AG04449 (cell line): ENCODE measurements at regions not wholly inside any gene's neighbourhood (a gene's known extent, or its start where the extent isn't known, plus 50 kb on each side); places are given as distances from the start of the nearest gene placed in this dataset.

Source experiments
- CTCF ChIA-PET: fragments of 350-600 bp; formaldehyde crosslinking; extraction: SDS; loops from one replicate; lab custom pipeline; 2021; ENCODE audit warnings: antibody characterized with exemption; lab: Yijun Ruan, JAX
- POLR2A ChIA-PET: fragments of 400-600, 350-600 bp; formaldehyde crosslinking; extraction: SDS; loops from one replicate; lab custom pipeline; 2020; ENCODE audit warnings: antibody characterized with exemption, inconsistent platforms; lab: Yijun Ruan, JAX
- DNase-seq: peaks from one replicate; pipeline ENCODE4 v3.0.0-alpha.2; 2010; ENCODE audit warnings: low read depth, low spot score
- H3K4me3 ChIP-seq: 2 replicates; pipeline ENCODE4 v1.5.1; 2011; ENCODE audit warnings: low read depth, mild to moderate bottlenecking, control low read depth, low read length
- CTCF ChIP-seq: IDR thresholded peaks from one replicate; pipeline ENCODE4 v1.5.1; 2011; ENCODE audit warnings: mild to moderate bottlenecking, moderate library complexity, low read length, control low read depth, inconsistent platforms; ENCODE audit not compliant: insufficient read depth; ENCODE audit errors: missing control alignments

DNA sequence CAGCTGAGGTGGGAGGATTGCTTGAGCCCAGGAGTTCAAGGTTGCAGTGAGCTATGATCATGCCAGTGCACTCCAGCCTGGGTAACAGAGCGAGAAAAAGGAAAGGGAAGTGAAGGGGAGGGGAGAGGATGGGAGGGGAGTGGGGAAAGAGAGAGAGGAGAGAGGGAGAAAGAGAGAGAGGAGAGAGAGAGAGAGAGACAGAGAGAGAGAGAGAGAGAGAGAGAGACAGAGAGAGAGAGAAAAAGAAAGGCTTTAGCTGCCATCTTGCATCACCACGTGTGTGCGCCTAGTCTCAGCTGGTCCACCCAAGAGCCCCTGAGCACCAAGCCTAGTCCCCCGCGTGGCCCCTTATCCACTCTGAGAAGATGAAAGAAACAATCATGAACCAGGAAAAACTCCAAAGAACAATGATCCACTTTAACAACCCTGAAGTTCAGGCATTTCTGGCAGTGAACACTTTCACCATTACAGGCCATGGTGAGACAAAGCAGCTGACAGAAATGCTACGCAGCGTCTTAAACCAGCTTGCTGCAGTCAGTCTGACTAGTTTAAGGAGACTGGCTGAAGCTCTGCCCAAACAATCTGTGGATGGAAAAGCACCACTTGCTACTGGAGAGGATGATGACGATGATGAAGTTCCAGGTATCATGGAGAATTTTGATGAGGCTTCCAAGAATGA lies 115.5 kb upstream of the CDC42BPA start:
- TF ChIP-seq CTCF, result no peak
- DNase-seq, result no peak
- ChIA-PET CTCF (interaction anchor here (0.9 to 1.2 kb wide), 2 partner anchors 14 to 114 kb away, joined by 3 read pairs; no protein-coding TSS in a partner anchor), POLR2A (no interaction called here)
- no peak overlapping the region for H3K4me3 ChIP-seq

DNA sequence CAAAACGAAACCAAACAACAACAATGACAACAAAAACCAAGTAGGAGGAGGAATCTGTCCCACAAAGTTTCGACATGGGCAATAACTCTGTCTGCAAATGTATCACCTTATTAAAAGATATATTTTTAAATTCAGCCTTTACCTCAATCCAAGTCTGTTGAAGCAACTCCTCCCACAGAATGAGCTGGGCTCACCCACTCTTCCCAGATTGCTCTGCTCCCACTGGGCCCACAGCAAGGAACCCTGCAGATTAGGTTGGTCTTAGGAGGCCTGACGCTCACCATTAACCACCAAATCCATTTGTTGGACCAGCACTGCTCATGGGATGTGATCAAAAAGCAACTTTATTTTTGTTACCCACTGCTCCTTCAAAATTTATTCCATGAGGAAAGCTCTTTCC lies 114.7 kb upstream of the CDC42BPA start:
- TF ChIP-seq CTCF, result no peak
- ChIA-PET CTCF (interaction anchor here (0.9 to 1.0 kb wide), 2 partner anchors 15 to 196 kb away, joined by 3 read pairs; no protein-coding TSS in a partner anchor), POLR2A (no interaction called here)
- no peak overlapping the region for H3K4me3 ChIP-seq
- no peak for DNase-seq

GRCh38 chr1:227432181-227432535 lies 113.9 kb upstream of the CDC42BPA start:
- ChIA-PET CTCF (interaction anchor here (0.9 to 1.6 kb wide), 4 partner anchors 9 to 806 kb away, joined by 3 to 5 read pairs (median 3); no protein-coding TSS in a partner anchor), POLR2A (interaction anchor here (1.0 to 1.4 kb wide), 2 partner anchors 10 to 88 kb away, joined by 3 read pairs; no protein-coding TSS in a partner anchor)
- TF ChIP-seq CTCF, result no peak
- no peak overlapping the region for H3K4me3 ChIP-seq
- DNase-seq, result no peak

DNA sequence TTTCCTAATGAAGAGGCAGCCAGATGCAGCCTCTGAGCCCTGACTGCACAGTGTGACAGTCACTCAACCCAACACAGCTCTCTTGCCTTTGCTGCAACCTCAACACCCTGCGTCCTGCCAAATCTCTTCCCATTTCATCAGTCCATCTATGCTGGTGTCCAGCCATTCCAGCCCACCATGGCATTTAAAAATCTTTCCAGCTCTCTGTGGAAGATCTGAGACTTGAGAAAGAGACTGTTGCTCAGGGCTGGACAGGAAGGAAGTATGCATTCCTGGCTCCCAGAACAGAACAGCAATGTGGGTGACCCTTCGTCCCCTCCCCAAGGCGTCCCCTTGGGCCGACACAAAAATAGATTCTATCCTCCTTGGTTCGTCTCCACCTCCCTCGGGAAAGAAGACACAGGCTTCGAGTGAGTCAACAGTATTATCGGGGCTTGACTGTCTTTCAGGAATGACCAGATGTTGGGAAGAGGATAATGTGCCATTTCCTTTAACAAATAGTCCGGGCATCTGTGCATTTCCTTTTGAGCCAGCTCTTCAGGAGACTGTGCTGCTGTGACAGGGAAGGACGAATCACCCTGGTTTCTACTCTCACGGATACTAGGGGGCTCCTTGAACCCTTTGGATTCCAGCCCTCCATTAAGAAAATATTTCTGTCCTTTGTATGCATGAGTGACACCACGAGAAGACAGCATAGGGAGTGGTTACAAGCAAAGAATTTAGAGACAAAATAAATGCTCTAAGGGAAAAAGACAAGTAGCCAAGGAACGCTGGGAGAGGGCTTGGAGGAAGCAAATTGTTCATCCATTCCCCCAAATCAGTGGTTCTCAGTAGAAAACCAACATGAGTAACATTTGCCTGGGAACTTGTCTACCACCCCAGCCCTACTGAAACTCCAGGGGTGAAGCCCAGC lies 111.4 kb upstream of the CDC42BPA start:
- TF ChIP-seq CTCF, result no peak
- ChIA-PET CTCF (no interaction called here), POLR2A (no interaction called here)
- no peak overlapping the region; the same call in 1 of the 2 replicates for H3K4me3 ChIP-seq
- DNase-seq, result no peak

- no peak for TF ChIP-seq CTCF
- ChIA-PET POLR2A (no interaction called here), CTCF (no interaction called here)
- no peak overlapping the region for H3K4me3 ChIP-seq
- DNase-seq, result no peak
Measured at GRCh38 chr1:227428803-227429202, 110.5 kb upstream of the CDC42BPA start.

- POLR2A ChIA-PET, result interaction anchor here (0.6 kb wide), 1 partner anchor 235 kb away, joined by 3 read pairs; no protein-coding TSS in a partner anchor
- CTCF ChIA-PET, result no interaction called here
- no peak for DNase-seq
- TF ChIP-seq CTCF, result no peak
- H3K4me3 ChIP-seq, result no peak overlapping the region
Measured at GRCh38 chr1:227427411-227427810, 109.1 kb upstream of the CDC42BPA start.
